AG10803 (cell line): ENCODE measurements at regions not wholly inside any gene's neighbourhood (a gene's known extent, or its start where the extent isn't known, plus 50 kb on each side); places are given as distances from the start of the nearest gene placed in this dataset.
"Not testable (repeated sequence)": the region's sequence is repeated elsewhere in the genome, so short reads cannot be mapped to it uniquely, and the experiment has no call there.

ENCODE experiments used
- DNase-seq: peaks from one replicate; pipeline ENCODE4 v3.0.0; 2010; ENCODE audit warnings: low read depth
- H3K4me3 ChIP-seq: 2 replicates; pipeline ENCODE4 v1.5.1; 2011; ENCODE audit warnings: mild to moderate bottlenecking, low read length, control low read depth
- CTCF ChIP-seq: conservative IDR thresholded peaks from 2 replicates; pipeline ENCODE4 v1.5.1; 2011; ENCODE audit warnings: mild to moderate bottlenecking, low read length, control low read depth, inconsistent platforms

GRCh38 chrX:76509775-76510174 lies 82.3 kb downstream of the MAGEE1 start:
- DNase-seq = no peak
- TF ChIP-seq CTCF = no peak
- no peak overlapping the region for H3K4me3 ChIP-seq

- no peak for DNase-seq
- H3K4me3 ChIP-seq = no peak overlapping the region
- TF ChIP-seq CTCF = no peak
Measured at GRCh38 chrX:76517544-76517943, 90.0 kb downstream of the MAGEE1 start.

GRCh38 chrX:76520273-76521054 lies 93.0 kb downstream of the MAGEE1 start:
- no peak overlapping the region for H3K4me3 ChIP-seq
- no peak for TF ChIP-seq CTCF
- no peak for DNase-seq

GRCh38 chrX:76535675-76536074 lies 108.2 kb downstream of the MAGEE1 start:
- DNase-seq, H3K4me3 ChIP-seq: not testable (repeated sequence)

- no peak for TF ChIP-seq CTCF
- DNase-seq = no peak
- no peak overlapping the region for H3K4me3 ChIP-seq
Measured at GRCh38 chrX:76538860-76539259, 111.3 kb downstream of the MAGEE1 start.

GRCh38 chrX:76543381-76543780 lies 115.9 kb downstream of the MAGEE1 start:
- not testable (repeated sequence) for DNase-seq, H3K4me3 ChIP-seq

- TF ChIP-seq CTCF = no peak
- no peak overlapping the region for H3K4me3 ChIP-seq
- no peak for DNase-seq
Measured at GRCh38 chrX:76550016-76550415, 122.5 kb downstream of the MAGEE1 start.

GRCh38 chrX:76555269-76555668 lies 127.8 kb downstream of the MAGEE1 start:
- no peak for DNase-seq
- TF ChIP-seq CTCF = no peak
- no peak overlapping the region for H3K4me3 ChIP-seq
